ENCODE measurements at regions not wholly inside any gene's neighbourhood (a gene's known extent, or its start where the extent isn't known, plus 50 kb on each side); places are given as distances from the start of the nearest gene placed in this dataset.

- TF ChIP-seq CTCF (IDR thresholded peaks at IDR 0.05; ENCODE audit: control insufficient read depth, extremely low read depth, insufficient read depth), result peak; percentile 54
Measured at GRCh38 chr6:92122746-92123145, 1296.6 kb downstream of the EPHA7 start.

GRCh38 chr6:92121228-92121627, 1298.1 kb downstream of the EPHA7 start:
- DNase-seq (ENCODE audit: low read depth), result no peak
- no peak for TF ChIP-seq CTCF (IDR thresholded peaks at IDR 0.05; ENCODE audit: control insufficient read depth, extremely low read depth, insufficient read depth)
- H3K4me3 ChIP-seq (ENCODE audit: low read depth, low read length), result no peak overlapping the region

More at GRCh38 chr6:92122746-92123145, 1296.6 kb downstream of the EPHA7 start:
- H3K4me3 ChIP-seq (ENCODE audit: low read depth, low read length), result no peak overlapping the region
- DNase-seq (ENCODE audit: low read depth), result no peak

- no peak for TF ChIP-seq CTCF (IDR thresholded peaks at IDR 0.05; ENCODE audit: control insufficient read depth, extremely low read depth, insufficient read depth)
- H3K4me3 ChIP-seq (ENCODE audit: low read depth, low read length), result no peak overlapping the region
- DNase-seq (ENCODE audit: low read depth), result peak; percentile 19
Measured at GRCh38 chr6:92117800-92118199, 1301.6 kb downstream of the EPHA7 start.

- no peak for TF ChIP-seq CTCF (IDR thresholded peaks at IDR 0.05; ENCODE audit: control insufficient read depth, extremely low read depth, insufficient read depth)
- H3K4me3 ChIP-seq (ENCODE audit: low read depth, low read length), result no peak overlapping the region
- no peak for DNase-seq (ENCODE audit: low read depth)
Measured at GRCh38 chr6:92114797-92115196, 1304.6 kb downstream of the EPHA7 start.

GRCh38 chr6:92114091-92114675, 1305.2 kb downstream of the EPHA7 start:
- no peak for TF ChIP-seq CTCF (IDR thresholded peaks at IDR 0.05; ENCODE audit: control insufficient read depth, extremely low read depth, insufficient read depth)
- H3K4me3 ChIP-seq (ENCODE audit: low read depth, low read length), result no peak overlapping the region
- DNase-seq (ENCODE audit: low read depth), result no peak

GRCh38 chr6:92111386-92111785, 1308.0 kb downstream of the EPHA7 start:
- no peak overlapping the region for H3K4me3 ChIP-seq (ENCODE audit: low read depth, low read length)
- TF ChIP-seq CTCF (IDR thresholded peaks at IDR 0.05; ENCODE audit: control insufficient read depth, extremely low read depth, insufficient read depth), result no peak
- DNase-seq (ENCODE audit: low read depth), result no peak

GRCh38 chr6:92110403-92110802, 1309.0 kb downstream of the EPHA7 start:
- no peak for DNase-seq (ENCODE audit: low read depth)
- no peak for TF ChIP-seq CTCF (IDR thresholded peaks at IDR 0.05; ENCODE audit: control insufficient read depth, extremely low read depth, insufficient read depth)
- H3K4me3 ChIP-seq (ENCODE audit: low read depth, low read length), result no peak overlapping the region
